Upper lobe of right lung (tissue), 1 donor: ENCODE measurements at regions not wholly inside any gene's neighbourhood (a gene's known extent, or its start where the extent isn't known, plus 50 kb on each side); places are given as distances from the start of the nearest gene placed in this dataset.

Experiments used
- ATAC-seq: fragments of 200-7000 bp; cut with Tn5 transposase; one replicate; pipeline ENCODE4 v1.9.1; 2020; ENCODE audit warnings: mild to moderate bottlenecking, moderate library complexity
- DNase-seq: peaks from one replicate; pipeline ENCODE4 v3.0.0-alpha.2; 2020
- H3K27ac ChIP-seq: fragments of 200-600 bp; one replicate; pipeline ENCODE4 v1.8.0; 2022
- H3K27me3 ChIP-seq: fragments of 200-600 bp; one replicate; pipeline ENCODE4 v1.8.0; 2022; ENCODE audit warnings: mild to moderate bottlenecking
- H3K36me3 ChIP-seq: fragments of 200-600 bp; one replicate; pipeline ENCODE4 v1.8.0; 2022
- H3K4me1 ChIP-seq: fragments of 200-600 bp; one replicate; pipeline ENCODE4 v1.8.0; 2022
- H3K4me3 ChIP-seq: fragments of 200-600 bp; one replicate; pipeline ENCODE4 v1.8.0; 2022; ENCODE audit warnings: mild to moderate bottlenecking
- H3K9me3 ChIP-seq: fragments of 200-600 bp; one replicate; pipeline ENCODE4 v1.8.0; 2022
- intact Hi-C: fragments of 100-400 bp; cut with DNase I; formaldehyde crosslinking; loops from one replicate; pipeline ENCODE4 v1.11.0; 2022
- TF ChIP-seq, protein P1 (sequence below): fragments of 200-600 bp; IDR thresholded peaks from one replicate; pipeline ENCODE4 v1.8.0; 2022; ENCODE audit warnings: antibody characterized with exemption
- donor health status: DM: no; HTN: yes; CAD: no; lungs with severe emphysema.

DNA sequence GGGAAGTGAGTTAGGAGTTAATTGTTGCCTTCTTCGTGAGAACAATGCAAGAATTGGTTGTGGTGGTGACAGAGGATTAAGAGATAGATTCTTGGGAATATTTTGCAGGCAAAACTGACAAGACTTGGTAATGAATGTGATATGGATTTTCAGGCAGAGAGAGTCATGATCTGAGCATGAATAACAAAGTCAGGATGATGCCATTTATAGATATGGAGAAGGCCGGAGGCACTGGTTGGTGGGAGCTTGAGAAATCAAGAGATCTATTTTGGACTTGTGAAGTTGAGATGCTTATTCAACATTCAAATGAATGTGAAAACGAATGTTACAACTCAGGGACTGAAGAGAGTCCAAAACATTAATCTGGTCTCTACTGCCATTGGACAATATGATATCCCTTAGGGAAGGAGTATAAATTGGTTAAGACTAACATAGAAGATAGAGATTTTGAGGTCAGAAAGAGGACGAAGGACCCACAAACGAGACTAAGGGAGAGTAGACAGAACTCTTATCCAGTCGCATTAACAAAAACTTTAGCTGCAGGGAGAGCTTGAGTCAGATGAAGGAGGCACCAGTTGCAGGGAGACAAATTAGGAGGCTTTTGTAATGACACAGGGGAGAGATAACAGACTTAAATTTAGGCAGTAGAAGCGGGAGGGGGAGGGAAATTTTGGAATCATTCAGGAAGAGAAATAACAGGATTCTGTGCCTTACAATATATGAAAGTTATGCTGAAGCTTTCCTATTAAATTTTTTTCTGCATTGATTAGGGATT lies 1090.6 kb downstream of the GALC start:
- H3K27ac ChIP-seq: no peak overlapping the region
- H3K27me3 ChIP-seq: no peaks in the 10 kb centered on the region
- intact Hi-C loops: no loop called here
- no peak overlapping the region for H3K4me3 ChIP-seq
- no peaks in the 10 kb centered on the region for H3K4me1 ChIP-seq
- no peaks in the 10 kb centered on the region for H3K9me3 ChIP-seq
- H3K36me3 ChIP-seq: no peaks in the 10 kb centered on the region
- no peak for DNase-seq
- TF ChIP-seq, protein P1, sequence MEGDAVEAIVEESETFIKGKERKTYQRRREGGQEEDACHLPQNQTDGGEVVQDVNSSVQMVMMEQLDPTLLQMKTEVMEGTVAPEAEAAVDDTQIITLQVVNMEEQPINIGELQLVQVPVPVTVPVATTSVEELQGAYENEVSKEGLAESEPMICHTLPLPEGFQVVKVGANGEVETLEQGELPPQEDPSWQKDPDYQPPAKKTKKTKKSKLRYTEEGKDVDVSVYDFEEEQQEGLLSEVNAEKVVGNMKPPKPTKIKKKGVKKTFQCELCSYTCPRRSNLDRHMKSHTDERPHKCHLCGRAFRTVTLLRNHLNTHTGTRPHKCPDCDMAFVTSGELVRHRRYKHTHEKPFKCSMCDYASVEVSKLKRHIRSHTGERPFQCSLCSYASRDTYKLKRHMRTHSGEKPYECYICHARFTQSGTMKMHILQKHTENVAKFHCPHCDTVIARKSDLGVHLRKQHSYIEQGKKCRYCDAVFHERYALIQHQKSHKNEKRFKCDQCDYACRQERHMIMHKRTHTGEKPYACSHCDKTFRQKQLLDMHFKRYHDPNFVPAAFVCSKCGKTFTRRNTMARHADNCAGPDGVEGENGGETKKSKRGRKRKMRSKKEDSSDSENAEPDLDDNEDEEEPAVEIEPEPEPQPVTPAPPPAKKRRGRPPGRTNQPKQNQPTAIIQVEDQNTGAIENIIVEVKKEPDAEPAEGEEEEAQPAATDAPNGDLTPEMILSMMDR: no peak
- no peak for ATAC-seq

DNA sequence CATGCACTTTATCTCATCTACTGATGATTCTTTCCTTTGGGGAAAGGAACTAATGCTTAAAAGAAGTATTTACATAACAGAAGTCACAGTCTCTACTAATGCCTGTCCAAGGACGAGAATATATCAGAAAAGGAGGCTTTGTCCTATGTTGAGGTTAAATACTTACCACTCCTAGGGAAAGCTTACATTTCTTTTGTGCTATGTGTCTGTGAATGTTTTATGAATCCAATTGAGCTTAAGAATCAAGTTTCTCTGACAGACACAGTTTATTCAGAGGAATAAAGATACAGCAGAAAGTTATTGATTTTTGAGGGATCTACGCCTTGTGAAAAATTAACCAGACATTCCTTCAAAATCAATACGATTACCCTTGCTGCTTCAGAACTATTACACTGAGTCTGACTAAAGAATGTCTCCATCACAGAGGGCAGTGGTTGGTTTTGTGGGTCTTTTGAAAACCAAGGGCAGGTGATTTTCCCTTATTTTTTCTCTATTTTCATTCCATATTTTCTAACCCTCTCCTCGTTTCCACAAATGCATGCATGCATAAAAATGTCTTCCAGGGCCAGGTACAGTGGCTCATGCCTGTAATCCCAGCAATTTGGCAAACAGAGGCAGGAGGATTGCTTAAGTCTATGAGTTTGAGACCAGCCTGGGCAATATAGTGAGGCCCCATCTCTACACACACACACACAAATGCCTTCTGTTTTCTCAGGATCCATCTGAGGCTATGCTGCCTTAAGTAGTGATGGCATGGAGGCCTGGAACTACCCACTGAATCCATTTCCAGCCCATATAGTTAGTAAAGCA lies 1095.1 kb downstream of the GALC start:
- DNase-seq (no peak), ATAC-seq (no peak)
- Histone ChIP-seq H3K9me3 (no peaks in the 10 kb centered on the region), H3K4me3 (no peak overlapping the region), H3K27ac (no peak overlapping the region), H3K4me1 (no peaks in the 10 kb centered on the region), H3K36me3 (no peaks in the 10 kb centered on the region), H3K27me3 (no peaks in the 10 kb centered on the region)
- intact Hi-C loops: no loop called here
- TF ChIP-seq, protein P1: no peak

DNA sequence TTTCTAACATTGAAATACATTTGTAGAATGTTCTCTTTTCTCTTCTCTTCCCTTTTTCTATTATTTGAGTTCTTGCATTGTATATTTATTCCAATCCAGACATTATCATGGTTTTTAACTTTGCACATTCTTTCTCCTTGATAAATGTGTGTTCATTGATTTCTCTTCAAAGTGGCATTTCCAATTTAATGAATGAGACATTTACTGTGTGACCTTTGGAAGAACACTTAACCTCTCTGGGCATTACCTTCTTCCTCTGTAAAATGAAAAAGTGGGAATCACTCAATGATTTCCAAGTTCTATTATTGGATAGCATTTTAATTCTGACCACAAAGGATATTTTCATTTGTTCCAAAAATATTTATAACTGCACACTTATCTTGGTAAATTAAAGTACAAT lies 1095.8 kb downstream of the GALC start:
- intact Hi-C loops: no loop called here
- no peak overlapping the region for H3K27ac ChIP-seq
- TF ChIP-seq, protein P1: no peak
- no peak overlapping the region for H3K4me3 ChIP-seq
- H3K9me3 ChIP-seq: no peaks in the 10 kb centered on the region
- ATAC-seq: no peak
- H3K27me3 ChIP-seq: no peaks in the 10 kb centered on the region
- no peak for DNase-seq
- no peaks in the 10 kb centered on the region for H3K36me3 ChIP-seq
- no peaks in the 10 kb centered on the region for H3K4me1 ChIP-seq

DNA sequence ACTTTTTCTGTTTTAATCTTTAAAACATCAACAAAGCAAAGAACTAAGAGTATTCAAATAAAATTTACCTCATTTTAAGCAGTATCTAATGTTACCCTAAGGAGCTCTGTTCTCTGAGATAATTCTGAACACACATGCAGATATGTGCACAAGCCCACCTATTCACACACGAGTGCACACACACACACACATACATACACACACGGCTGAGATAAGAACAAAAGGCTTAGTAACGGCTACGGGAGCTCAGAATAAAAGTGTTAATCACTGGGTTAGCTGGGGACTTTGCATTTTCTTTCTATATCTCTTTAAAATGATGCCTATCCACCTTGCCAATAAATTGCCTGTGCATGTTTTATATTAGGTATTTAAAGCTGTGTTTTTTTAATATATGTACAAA lies 1096.3 kb downstream of the GALC start:
- no peak for DNase-seq
- intact Hi-C loops: no loop called here

DNA sequence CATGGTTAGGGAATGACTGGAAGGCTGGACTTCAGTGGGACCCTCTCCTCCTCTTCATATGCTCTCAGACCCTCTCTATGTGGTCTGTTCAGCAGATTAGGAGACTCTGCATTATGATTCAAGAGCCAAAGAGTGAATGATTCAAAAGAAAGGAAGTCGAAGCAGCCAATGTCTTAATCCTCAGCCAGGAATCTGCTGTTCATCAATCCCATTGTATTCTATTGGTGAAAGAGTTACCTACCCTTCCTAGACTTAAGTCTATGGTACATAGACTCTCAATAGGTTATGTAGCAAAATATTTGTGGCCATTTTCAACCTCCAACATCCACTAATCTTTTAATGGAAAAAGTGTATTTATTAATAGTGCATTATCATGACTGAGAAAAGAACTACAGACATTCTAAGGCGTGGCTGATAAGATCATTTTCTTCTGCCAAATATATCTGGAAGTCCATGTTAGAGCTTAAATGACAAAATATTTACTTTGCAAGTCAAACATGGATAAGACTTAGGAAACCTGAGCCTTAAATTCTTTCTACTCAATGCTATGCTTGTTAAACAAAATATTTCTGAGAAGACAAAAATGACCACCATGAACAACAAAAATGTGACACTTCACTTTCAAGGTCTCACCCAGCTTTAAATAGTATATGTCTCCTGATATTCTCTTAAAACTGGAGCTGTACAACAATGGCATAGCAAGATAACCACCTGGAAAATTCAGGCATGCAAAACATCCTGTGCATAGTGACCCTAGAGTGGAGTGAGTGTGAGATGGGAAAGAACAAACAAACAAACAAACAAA lies 1100.6 kb downstream of the GALC start:
- Histone ChIP-seq H3K36me3 (no peaks in the 10 kb centered on the region), H3K27me3 (no peaks in the 10 kb centered on the region), H3K4me1 (no peaks in the 10 kb centered on the region), H3K9me3 (no peaks in the 10 kb centered on the region), H3K27ac (no peak overlapping the region), H3K4me3 (no peak overlapping the region)
- ATAC-seq (no peak), DNase-seq (no peak)
- TF ChIP-seq, protein P1: no peak
- intact Hi-C loops: no loop called here

More for the DNA sequence above, 1096.3 kb downstream of the GALC start:
- Histone ChIP-seq H3K27me3 (no peaks in the 10 kb centered on the region), H3K4me1 (no peaks in the 10 kb centered on the region), H3K9me3 (no peaks in the 10 kb centered on the region), H3K27ac (no peak overlapping the region), H3K36me3 (no peaks in the 10 kb centered on the region), H3K4me3 (no peak overlapping the region)
- TF ChIP-seq, protein P1: no peak
- no peak for ATAC-seq
